ENCODE measurements at regions not wholly inside any gene's neighbourhood (a gene's known extent, or its start where the extent isn't known, plus 50 kb on each side); places are given as distances from the start of the nearest gene placed in this dataset.
"Not testable (repeated sequence)": the region's sequence is repeated elsewhere in the genome, so short reads cannot be mapped to it uniquely, and the experiment has no call there.

DNA sequence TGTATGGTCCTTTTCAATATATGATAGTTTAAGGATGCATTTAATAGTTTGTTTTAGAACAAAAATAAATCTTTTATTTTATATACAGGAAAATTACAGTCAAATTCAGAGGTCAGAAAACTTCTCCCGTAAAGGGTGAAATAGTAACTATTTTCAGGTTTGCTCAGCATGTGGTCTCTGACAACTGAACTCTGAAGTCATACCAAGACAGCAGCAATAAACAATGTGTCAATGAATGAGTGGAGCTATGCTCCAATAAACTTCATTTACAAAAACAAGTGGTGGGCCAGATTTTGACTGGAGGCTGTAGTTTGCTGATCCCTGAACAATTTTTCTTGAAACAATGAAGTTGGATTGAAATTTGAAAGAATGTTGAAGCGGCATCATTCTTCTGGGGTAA, 123.6 kb downstream of the ZNF248 start:
- H3K4me3 ChIP-seq = no peak overlapping the region
- peaks cover 0 to 5% (median 0%) of the 10 kb centered on the region in 3 donors for H3K9me3 ChIP-seq
- no peak for TF ChIP-seq POLR2AphosphoS5 (IDR thresholded peaks at IDR 0.05)
- no peak for TF ChIP-seq POLR2A (IDR thresholded peaks at IDR 0.05)
- no peak for TF ChIP-seq EP300 (IDR thresholded peaks at IDR 0.05)
- TF ChIP-seq, protein P1, sequence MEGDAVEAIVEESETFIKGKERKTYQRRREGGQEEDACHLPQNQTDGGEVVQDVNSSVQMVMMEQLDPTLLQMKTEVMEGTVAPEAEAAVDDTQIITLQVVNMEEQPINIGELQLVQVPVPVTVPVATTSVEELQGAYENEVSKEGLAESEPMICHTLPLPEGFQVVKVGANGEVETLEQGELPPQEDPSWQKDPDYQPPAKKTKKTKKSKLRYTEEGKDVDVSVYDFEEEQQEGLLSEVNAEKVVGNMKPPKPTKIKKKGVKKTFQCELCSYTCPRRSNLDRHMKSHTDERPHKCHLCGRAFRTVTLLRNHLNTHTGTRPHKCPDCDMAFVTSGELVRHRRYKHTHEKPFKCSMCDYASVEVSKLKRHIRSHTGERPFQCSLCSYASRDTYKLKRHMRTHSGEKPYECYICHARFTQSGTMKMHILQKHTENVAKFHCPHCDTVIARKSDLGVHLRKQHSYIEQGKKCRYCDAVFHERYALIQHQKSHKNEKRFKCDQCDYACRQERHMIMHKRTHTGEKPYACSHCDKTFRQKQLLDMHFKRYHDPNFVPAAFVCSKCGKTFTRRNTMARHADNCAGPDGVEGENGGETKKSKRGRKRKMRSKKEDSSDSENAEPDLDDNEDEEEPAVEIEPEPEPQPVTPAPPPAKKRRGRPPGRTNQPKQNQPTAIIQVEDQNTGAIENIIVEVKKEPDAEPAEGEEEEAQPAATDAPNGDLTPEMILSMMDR (IDR thresholded peaks at IDR 0.05) = no peak
- no peaks in the 10 kb centered on the region for H3K36me3 ChIP-seq
- H3K4me1 ChIP-seq = no peaks in the 10 kb centered on the region
- H3K27ac ChIP-seq = no peak overlapping the region
- WGBS, 2 donors (ENCODE audit: low coverage in 1 of 2) = 88 to 97% methylated on average over 2 of the region's 2 CpGs
- peaks cover 57% of the 10 kb centered on the region for H3K27me3 ChIP-seq
- no peak for ATAC-seq

GRCh38 chr10:37732685-37733084, 124.7 kb downstream of the ZNF248 start:
- Histone ChIP-seq H3K36me3 (no peaks in the 10 kb centered on the region), H3K27ac (no peak overlapping the region), H3K4me3 (no peak overlapping the region), H3K27me3 (peaks cover 64% of the 10 kb centered on the region), H3K9me3 (peaks cover 0 to 5% (median 0%) of the 10 kb centered on the region in 3 donors), H3K4me1 (no peaks in the 10 kb centered on the region)
- no peak for TF ChIP-seq EP300 (IDR thresholded peaks at IDR 0.05)
- ATAC-seq = no peak

DNA sequence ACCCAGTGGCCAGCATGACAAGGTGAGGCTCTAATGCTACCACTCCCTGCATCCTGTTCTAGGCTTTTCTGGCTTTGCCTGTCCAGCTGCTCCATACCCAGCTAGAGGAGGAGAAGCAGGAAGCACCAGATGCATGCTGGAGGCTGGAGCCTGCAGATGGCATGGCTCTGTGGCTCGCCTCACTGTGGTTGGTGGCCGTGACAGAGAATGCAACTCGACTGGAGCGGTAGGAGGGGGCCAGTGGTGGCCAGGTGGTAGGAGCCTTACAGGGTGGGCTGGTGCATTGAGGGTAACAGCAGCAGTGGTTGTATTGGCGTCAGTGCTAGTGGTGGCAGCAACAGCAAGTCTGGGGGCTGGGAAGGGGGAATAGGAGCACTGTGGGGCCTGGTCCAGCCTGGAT, 128.6 kb downstream of the ZNF248 start:
- 29 to 60% methylated on average over 1 of the region's 5 CpGs for WGBS, 2 donors (ENCODE audit: low coverage in 1 of 2)

GRCh38 chr10:37727491-37728352, 129.7 kb downstream of the ZNF248 start:
- Histone ChIP-seq H3K27me3 (peaks cover 40% of the 10 kb centered on the region), H3K4me3 (no peak overlapping the region), H3K4me1 (no peaks in the 10 kb centered on the region), H3K27ac (no peak overlapping the region), H3K9me3 (no peaks in the 10 kb centered on the region), H3K36me3 (no peaks in the 10 kb centered on the region)
- WGBS, 2 donors (ENCODE audit: low coverage in 1 of 2) = 100% methylated on average over 1 of the region's 12 CpGs; no CpG with 5 or more reads in 1 of the 2 donors
- TF ChIP-seq POLR2A (IDR thresholded peaks at IDR 0.05) = no peak
- TF ChIP-seq, protein P1 (IDR thresholded peaks at IDR 0.05) = no peak
- no peak for ATAC-seq

More for the DNA sequence above, 128.6 kb downstream of the ZNF248 start:
- no peak overlapping the region for H3K4me3 ChIP-seq
- H3K36me3 ChIP-seq = no peaks in the 10 kb centered on the region
- no peak overlapping the region for H3K27ac ChIP-seq
- H3K9me3 ChIP-seq = no peaks in the 10 kb centered on the region
- TF ChIP-seq EP300 (IDR thresholded peaks at IDR 0.05) = no peak
- TF ChIP-seq POLR2A (IDR thresholded peaks at IDR 0.05) = no peak
- TF ChIP-seq, protein P1 (IDR thresholded peaks at IDR 0.05) = no peak
- TF ChIP-seq POLR2AphosphoS5 (IDR thresholded peaks at IDR 0.05) = no peak
- H3K4me1 ChIP-seq = no peaks in the 10 kb centered on the region
- no peak for ATAC-seq
- peaks cover 47% of the 10 kb centered on the region for H3K27me3 ChIP-seq

- Histone ChIP-seq H3K27ac (no peak overlapping the region), H3K27me3 (peaks cover 8% of the 10 kb centered on the region), H3K4me3 (no peak overlapping the region), H3K9me3 (peaks cover 0 to 16% (median 0%) of the 10 kb centered on the region in 3 donors), H3K4me1 (no peaks in the 10 kb centered on the region), H3K36me3 (no peaks in the 10 kb centered on the region)
- TF ChIP-seq POLR2A (IDR thresholded peaks at IDR 0.05) (no peak), POLR2AphosphoS5 (IDR thresholded peaks at IDR 0.05) (no peak), EP300 (IDR thresholded peaks at IDR 0.05) (no peak)
- TF ChIP-seq, protein P1 (IDR thresholded peaks at IDR 0.05) = no peak
- 70% methylated on average over 2 of the region's 3 CpGs; no CpG with 5 or more reads in 1 of the 2 donors for whole genome bisulfite sequencing, 2 donors (ENCODE audit: low coverage in 1 of 2)
- no peak for ATAC-seq
These were observed 136.3 kb downstream of the ZNF248 start for GRCh38 chr10:37721100-37721499.

DNA sequence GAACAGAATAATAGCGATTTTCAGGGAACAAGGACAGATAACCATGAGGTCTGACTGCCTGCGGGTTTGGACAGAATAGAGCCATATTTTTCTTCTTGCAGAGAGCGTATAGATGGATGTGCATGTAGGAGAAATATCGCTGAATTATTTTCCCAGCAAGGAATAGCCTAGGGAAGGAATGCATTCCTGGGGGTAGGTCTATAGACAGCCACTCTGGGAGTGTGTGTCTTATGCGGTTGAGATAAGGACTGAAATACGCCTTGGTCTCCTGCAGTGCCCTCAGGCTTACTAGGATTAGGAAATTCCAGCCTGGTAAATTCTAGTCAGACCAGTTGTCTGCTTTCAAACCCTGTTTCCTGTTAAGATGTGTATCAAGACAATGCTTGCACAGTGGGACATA, 139.3 kb downstream of the ZNF248 start:
- H3K27me3 ChIP-seq, H3K36me3 ChIP-seq, H3K27ac ChIP-seq, H3K4me1 ChIP-seq, ATAC-seq, H3K4me3 ChIP-seq: not testable (repeated sequence)
- 79 to 82% methylated on average over 6 of the region's 6 CpGs for WGBS, 2 donors (ENCODE audit: low coverage in 1 of 2)
- H3K9me3 ChIP-seq = peaks cover 0 to 16% (median 0%) of the 10 kb centered on the region in 3 donors
